HCT116 (cell line): ENCODE measurements at regions not wholly inside any gene's neighbourhood (a gene's known extent, or its start where the extent isn't known, plus 50 kb on each side); places are given as distances from the start of the nearest gene placed in this dataset.

Experiments used
- CEBPB ChIP-seq: IDR thresholded peaks from 2 replicates; pipeline ENCODE4 v1.6.1; 2012; ENCODE audit warnings: low read depth
- CTCF ChIP-seq, 3 experiments: fragments of 200-600 bp in 1 of 3; sonication (generic) in 1 of 3; IDR thresholded peaks in 2 of 3; conservative IDR thresholded peaks in 1 of 3; 2 replicates each; pipeline ENCODE4 v1.5.1; 2012 to 2017; ENCODE audit warnings: low read depth in 2 of 3, low read length in 2 of 3, antibody characterized with exemption in 1 of 3, borderline replicate concordance in 1 of 3, control low read depth in 1 of 3, mild to moderate bottlenecking in 1 of 3, mixed read lengths in 1 of 3, mixed run types in 1 of 3, moderate library complexity in 1 of 3; ENCODE audit not compliant: insufficient read depth in 1 of 3
- MAX ChIP-seq: IDR thresholded peaks from 2 replicates; pipeline ENCODE4 v1.6.1; 2012

GRCh38 chr6:16857969-16858592 lies 96.8 kb upstream of the ATXN1 start:
- TF ChIP-seq CEBPB = no peak
- TF ChIP-seq MAX = no peak
- TF ChIP-seq CTCF (IDR thresholded peaks at IDR 0.05 in 2 of 3, conservative IDR thresholded peaks at IDR 0.05 in 1 of 3; ENCODE audit: borderline replicate concordance in 1 of 3, insufficient read depth in 1 of 3, low read depth in 2 of 3, low read length in 2 of 3) = no peak
